SK-N-MC (cell line): ENCODE measurements at regions not wholly inside any gene's neighbourhood (a gene's known extent, or its start where the extent isn't known, plus 50 kb on each side); places are given as distances from the start of the nearest gene placed in this dataset.

Experiments used
- FOXP2 ChIP-seq: optimal IDR thresholded peaks from 2 replicates; pipeline ENCODE3; 2011; ENCODE audit warnings: mild to moderate bottlenecking, moderate library complexity; ENCODE audit not compliant: insufficient read depth; ENCODE audit errors: extremely low read length, control extremely low read depth
- POLR2AphosphoS5 ChIP-seq: IDR thresholded peaks from 2 replicates; pipeline ENCODE4 v1.6.1; 2012; ENCODE audit warnings: mild to moderate bottlenecking, low read depth, low read length, borderline replicate concordance

GRCh38 chr5:4572311-4573100, 567.6 kb upstream of the ADAMTS16 start:
- TF ChIP-seq POLR2AphosphoS5 (no peak), FOXP2 (no peak)
